ENCODE measurements at regions not wholly inside any gene's neighbourhood (a gene's known extent, or its start where the extent isn't known, plus 50 kb on each side); places are given as distances from the start of the nearest gene placed in this dataset.

DNA sequence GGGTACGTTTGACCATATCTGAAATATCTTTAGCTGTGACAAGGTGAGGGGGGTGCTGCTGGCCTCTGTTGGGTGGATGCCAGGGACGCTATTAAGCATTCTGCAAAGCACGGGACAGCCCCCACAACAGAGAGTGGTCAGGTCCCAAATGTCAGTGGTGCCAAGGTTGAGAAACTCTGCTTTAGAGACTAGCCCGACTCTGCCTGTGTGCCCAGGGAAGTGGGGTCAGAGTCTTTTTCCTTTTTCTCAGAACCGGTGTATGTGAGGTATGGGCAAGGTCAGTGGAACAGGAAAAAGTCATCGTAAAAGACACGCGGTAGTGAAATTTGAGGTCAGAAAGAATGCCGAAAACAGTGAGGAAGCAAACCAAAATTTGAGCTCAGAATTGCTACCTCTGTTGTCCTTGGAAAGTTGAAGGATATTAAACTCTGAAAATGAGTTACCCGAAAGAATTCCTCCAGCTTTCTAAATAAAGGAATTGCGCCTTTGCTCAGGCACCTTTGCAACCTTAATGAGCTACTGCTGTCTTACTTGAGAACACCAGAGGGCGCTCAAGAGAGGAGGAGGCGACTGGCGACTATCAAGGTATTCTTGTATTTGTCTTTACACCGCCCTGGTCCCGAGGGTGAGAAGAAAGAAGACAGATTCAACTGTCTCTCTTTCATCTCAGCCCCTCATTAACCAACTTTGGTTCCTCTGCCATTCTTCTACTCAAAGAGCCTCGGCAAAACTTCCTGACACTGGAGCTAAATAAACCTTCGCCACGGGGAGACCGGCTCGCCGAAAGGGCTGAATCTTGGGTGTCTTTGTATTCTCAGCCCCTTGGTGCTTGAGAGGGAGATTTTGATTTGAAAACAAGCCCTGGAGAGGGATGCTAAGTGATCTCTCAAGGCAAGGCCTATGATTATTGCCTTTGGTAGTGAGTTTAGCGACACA, 85.4 kb upstream of the OLIG2 start:
- Histone ChIP-seq H3K9me1 (ENCODE audit: control insufficient read depth, extremely low read depth, insufficient read depth, low read length) (no peaks in the 10 kb centered on the region), H3K4me1 (ENCODE audit: control insufficient read depth, extremely low read depth, insufficient read depth, low read length) (no peaks in the 10 kb centered on the region), H3K27ac (ENCODE audit: control insufficient read depth, insufficient read depth, low read length) (no peak overlapping the region), H2AFZ (ENCODE audit: control insufficient read depth, low read length) (no peak overlapping the region), H3K9ac (ENCODE audit: control insufficient read depth, extremely low read depth, insufficient read depth, low read length) (no peak overlapping the region), H3K4me3 (ENCODE audit: control insufficient read depth in 2 of 3, extremely low read depth in 1 of 3, insufficient read depth in 2 of 3, low read depth in 1 of 3, low read length in 3 of 3) (no peak overlapping the region), H3K36me3 (ENCODE audit: control insufficient read depth in 2 of 2, extremely low read depth in 1 of 2, insufficient read depth in 2 of 2, low read length in 2 of 2) (no peaks in the 10 kb centered on the region), H3K4me2 (ENCODE audit: control insufficient read depth, extremely low read depth, insufficient read depth, low read depth, low read length) (no peak overlapping the region), H3K79me2 (ENCODE audit: control insufficient read depth, insufficient read depth, low read length) (no peaks in the 10 kb centered on the region), H3K27me3 (ENCODE audit: control insufficient read depth, extremely low read depth, insufficient read depth, low read length) (peaks cover 3% of the 10 kb centered on the region), H4K20me1 (ENCODE audit: control insufficient read depth, extremely low read depth, insufficient read depth, low read length) (no peaks in the 10 kb centered on the region), H3K9me3 (ENCODE audit: control insufficient read depth, low read depth, low read length) (no peaks in the 10 kb centered on the region)
- TF ChIP-seq EZH2 (IDR thresholded peaks at IDR 0.05; ENCODE audit: low read length) = no peak
- TF ChIP-seq CTCF (optimal IDR thresholded peaks at IDR 0.05 in 1 of 3, IDR thresholded peaks at IDR 0.05 in 1 of 3, conservative IDR thresholded peaks at IDR 0.05 in 1 of 3; ENCODE audit: extremely low read depth in 1 of 3, insufficient read depth in 2 of 3, low read length in 3 of 3) = peak; percentile 63 to 81 (median 74)
- dilution Hi-C loops (cut with MboI; ENCODE audit: extremely low pct_ligation_motif_present, low sequenced_read_pairs) = no loop called here
- FAIRE-seq (no peak), DNase-seq (ENCODE audit: low read depth, low spot score) (no peak)

GRCh38 chr21:32941263-32941662, 84.5 kb upstream of the OLIG2 start:
- Histone ChIP-seq H3K4me2 (ENCODE audit: control insufficient read depth, extremely low read depth, insufficient read depth, low read depth, low read length) (no peak overlapping the region), H3K9me3 (ENCODE audit: control insufficient read depth, low read depth, low read length) (no peaks in the 10 kb centered on the region), H3K4me1 (ENCODE audit: control insufficient read depth, extremely low read depth, insufficient read depth, low read length) (no peaks in the 10 kb centered on the region), H3K9ac (ENCODE audit: control insufficient read depth, extremely low read depth, insufficient read depth, low read length) (no peak overlapping the region), H3K27ac (ENCODE audit: control insufficient read depth, insufficient read depth, low read length) (no peak overlapping the region), H4K20me1 (ENCODE audit: control insufficient read depth, extremely low read depth, insufficient read depth, low read length) (no peaks in the 10 kb centered on the region), H3K36me3 (ENCODE audit: control insufficient read depth in 2 of 2, extremely low read depth in 1 of 2, insufficient read depth in 2 of 2, low read length in 2 of 2) (no peaks in the 10 kb centered on the region), H3K79me2 (ENCODE audit: control insufficient read depth, insufficient read depth, low read length) (no peaks in the 10 kb centered on the region), H2AFZ (ENCODE audit: control insufficient read depth, low read length) (no peak overlapping the region), H3K27me3 (ENCODE audit: control insufficient read depth, extremely low read depth, insufficient read depth, low read length) (peaks cover 3% of the 10 kb centered on the region), H3K4me3 (ENCODE audit: control insufficient read depth in 2 of 3, extremely low read depth in 1 of 3, insufficient read depth in 2 of 3, low read depth in 1 of 3, low read length in 3 of 3) (no peak overlapping the region), H3K9me1 (ENCODE audit: control insufficient read depth, extremely low read depth, insufficient read depth, low read length) (no peaks in the 10 kb centered on the region)
- FAIRE-seq = no peak
- no peak for DNase-seq (ENCODE audit: low read depth, low spot score)
- dilution Hi-C loops (cut with MboI; ENCODE audit: extremely low pct_ligation_motif_present, low sequenced_read_pairs) = no loop called here
- TF ChIP-seq EZH2 (IDR thresholded peaks at IDR 0.05; ENCODE audit: low read length) = no peak
- no peak for TF ChIP-seq CTCF (optimal IDR thresholded peaks at IDR 0.05 in 1 of 3, IDR thresholded peaks at IDR 0.05 in 1 of 3, conservative IDR thresholded peaks at IDR 0.05 in 1 of 3; ENCODE audit: extremely low read depth in 1 of 3, insufficient read depth in 2 of 3, low read length in 3 of 3)

All from keratinocyte (primary cell).